ENCODE measurements at regions not wholly inside any gene's neighbourhood (a gene's known extent, or its start where the extent isn't known, plus 50 kb on each side); places are given as distances from the start of the nearest gene placed in this dataset.
"Not testable (repeated sequence)": the region's sequence is repeated elsewhere in the genome, so short reads cannot be mapped to it uniquely, and the experiment has no call there.

DNA sequence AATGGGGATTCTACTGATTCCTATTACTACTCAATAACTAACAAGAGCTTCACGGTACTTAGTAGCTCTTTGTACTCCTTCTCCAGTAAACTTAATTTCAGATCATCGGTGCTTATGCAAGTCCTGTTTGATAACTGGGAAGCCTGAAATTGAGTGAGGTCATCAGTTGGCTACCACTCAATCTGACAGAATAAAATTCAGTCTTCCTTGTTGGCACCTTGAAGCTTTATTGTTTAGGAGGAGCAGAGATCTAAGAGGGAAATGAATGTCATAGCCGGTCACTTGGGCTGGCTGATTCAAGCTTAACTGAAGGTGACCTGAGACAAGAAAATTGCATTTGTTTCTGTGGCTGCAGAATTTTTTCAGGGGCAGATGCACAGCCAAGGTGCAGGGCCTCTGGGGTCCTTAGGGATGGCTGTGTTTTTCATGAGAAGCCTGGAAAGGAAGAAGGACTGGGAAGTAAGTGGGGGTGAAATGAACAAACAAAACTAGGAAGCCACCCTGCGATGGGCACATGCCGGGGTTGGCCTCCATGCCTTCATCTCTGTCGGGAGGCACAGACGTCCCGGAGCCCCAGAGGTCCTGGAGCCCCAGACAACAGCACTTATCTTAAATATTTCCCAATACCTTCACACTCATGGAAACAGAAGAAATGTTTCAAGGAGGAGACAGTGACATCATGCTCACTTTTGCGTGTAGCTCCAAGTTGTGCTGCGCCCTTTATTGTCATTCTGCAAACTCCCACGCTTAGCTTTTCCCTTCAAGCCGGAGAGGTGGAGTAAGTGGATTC is 85.0 kb upstream of the KIF5B start:
- DNase-seq (ENCODE audit: low read depth, low spot score), result no peak
- TF ChIP-seq, protein P1, sequence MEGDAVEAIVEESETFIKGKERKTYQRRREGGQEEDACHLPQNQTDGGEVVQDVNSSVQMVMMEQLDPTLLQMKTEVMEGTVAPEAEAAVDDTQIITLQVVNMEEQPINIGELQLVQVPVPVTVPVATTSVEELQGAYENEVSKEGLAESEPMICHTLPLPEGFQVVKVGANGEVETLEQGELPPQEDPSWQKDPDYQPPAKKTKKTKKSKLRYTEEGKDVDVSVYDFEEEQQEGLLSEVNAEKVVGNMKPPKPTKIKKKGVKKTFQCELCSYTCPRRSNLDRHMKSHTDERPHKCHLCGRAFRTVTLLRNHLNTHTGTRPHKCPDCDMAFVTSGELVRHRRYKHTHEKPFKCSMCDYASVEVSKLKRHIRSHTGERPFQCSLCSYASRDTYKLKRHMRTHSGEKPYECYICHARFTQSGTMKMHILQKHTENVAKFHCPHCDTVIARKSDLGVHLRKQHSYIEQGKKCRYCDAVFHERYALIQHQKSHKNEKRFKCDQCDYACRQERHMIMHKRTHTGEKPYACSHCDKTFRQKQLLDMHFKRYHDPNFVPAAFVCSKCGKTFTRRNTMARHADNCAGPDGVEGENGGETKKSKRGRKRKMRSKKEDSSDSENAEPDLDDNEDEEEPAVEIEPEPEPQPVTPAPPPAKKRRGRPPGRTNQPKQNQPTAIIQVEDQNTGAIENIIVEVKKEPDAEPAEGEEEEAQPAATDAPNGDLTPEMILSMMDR (IDR thresholded peaks at IDR 0.05; ENCODE audit: insufficient read depth, low read length, missing control alignments), result no peak
- ChIA-PET CTCF (interaction anchor here (0.9 to 3.4 kb wide), 3 partner anchors 8 to 128 kb away, joined by 4 to 12 read pairs (median 8); no protein-coding TSS in a partner anchor), POLR2A (no interaction called here)
- no peak overlapping the region for H3K4me3 ChIP-seq (ENCODE audit: low read depth, low read length)

DNA sequence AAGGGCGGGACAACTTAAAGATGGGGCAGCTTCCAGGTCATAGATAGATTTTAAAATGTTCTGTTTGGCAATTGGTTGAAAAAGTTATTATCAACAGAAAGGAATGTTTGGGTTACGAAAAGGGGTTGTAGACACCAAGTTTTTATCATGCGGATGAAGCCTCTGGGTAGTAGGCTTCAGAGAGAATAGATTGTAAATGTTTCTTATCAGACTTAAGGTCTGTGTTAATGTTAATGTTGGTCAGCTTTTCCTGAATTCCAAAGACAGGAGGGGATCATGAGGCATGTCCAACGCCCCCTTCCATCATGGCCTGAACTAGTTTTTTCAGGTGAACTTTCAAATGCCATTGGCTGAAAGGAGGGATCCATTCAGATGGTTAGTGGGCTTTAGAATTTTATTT is 84.2 kb upstream of the KIF5B start:
- DNase-seq (ENCODE audit: low read depth, low spot score), result no peak
- TF ChIP-seq, protein P1 (IDR thresholded peaks at IDR 0.05; ENCODE audit: insufficient read depth, low read length, missing control alignments), result no peak
- CTCF ChIA-PET, result interaction anchor here (1.0 to 3.4 kb wide), 4 partner anchors 9 to 70 kb away, joined by 3 to 12 read pairs (median 6); no protein-coding TSS in a partner anchor
- no peak overlapping the region for H3K4me3 ChIP-seq (ENCODE audit: low read depth, low read length)
- POLR2A ChIA-PET, result no interaction called here

DNA sequence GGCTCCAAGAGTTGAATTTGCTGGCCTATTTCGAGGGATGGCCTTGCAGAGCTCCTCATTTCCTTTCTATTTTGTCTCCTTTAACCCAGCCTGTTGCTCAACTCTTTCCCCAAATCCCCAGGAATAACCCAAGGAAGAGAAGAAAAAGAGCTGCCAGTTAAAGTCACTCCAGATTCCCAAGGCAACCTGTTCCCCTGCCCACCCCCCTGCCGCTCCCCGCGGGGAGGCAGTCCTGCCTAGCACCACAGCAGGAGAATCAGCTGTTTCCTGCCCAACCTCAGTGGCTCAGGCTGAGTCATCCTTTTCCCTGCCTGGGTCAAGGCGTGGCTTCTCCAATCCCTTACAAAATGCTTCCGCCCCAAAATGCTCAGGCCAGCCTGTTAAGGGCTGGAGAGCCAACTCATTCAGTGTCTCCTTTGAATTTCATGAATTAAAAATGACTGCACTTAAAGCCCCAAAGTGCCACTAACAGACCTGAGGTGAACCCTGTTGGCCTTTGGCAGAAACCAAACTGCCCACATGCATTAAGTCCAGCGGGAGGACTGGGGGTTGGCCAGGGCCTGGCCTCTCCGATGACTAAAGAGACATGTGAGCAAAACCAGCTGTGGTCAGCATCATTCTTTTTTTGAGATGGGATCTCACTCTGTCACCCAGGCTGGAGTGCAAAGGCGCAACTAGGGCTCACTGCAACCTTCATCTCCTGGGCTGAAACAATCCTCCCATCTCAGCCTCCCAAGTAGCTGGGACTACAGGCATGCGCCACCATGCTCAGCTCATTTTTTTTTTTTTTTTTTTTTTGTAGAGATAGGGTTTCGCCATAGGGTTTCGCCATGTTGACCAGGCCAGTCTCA is 83.2 kb upstream of the KIF5B start:
- no peak overlapping the region for H3K4me3 ChIP-seq (ENCODE audit: low read depth, low read length)
- ChIA-PET POLR2A (interaction anchor here (0.6 to 0.8 kb wide), 5 partner anchors 12 to 83 kb away, joined by 3 to 5 read pairs (median 4); no protein-coding TSS in a partner anchor), CTCF (interaction anchor here (0.8 to 3.4 kb wide), 7 partner anchors 10 to 207 kb away, joined by 3 to 12 read pairs (median 3); no protein-coding TSS in a partner anchor)
- peak; percentile 61 for DNase-seq (ENCODE audit: low read depth, low spot score)
- TF ChIP-seq, protein P1 (IDR thresholded peaks at IDR 0.05; ENCODE audit: insufficient read depth, low read length, missing control alignments), result peak; percentile 14

DNA sequence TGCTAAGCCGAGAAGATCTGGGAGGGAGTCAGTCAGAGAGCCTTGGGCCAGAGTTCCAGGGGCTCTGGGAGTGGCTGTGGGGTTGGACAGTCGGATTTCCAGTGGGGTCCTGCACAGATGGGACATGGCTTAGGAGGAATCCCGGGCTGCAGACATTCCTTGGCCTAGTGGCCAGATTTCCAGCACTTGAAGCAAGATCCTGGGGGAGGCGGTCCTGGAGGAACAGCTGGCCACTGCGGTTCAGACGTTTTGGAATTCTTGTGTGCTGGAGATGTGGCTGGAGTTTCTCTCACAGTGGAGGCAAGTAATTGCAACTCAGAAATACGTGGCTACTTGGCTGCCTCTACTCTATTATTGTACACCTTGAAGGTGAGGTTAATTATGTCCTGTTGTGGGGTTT is 80.7 kb upstream of the KIF5B start:
- POLR2A ChIA-PET; DNase-seq (ENCODE audit: low read depth, low spot score); H3K4me3 ChIP-seq (ENCODE audit: low read depth, low read length): not testable (repeated sequence)
- CTCF ChIA-PET, result interaction anchor here (1.2 kb wide), 1 partner anchor 10 kb away, joined by 3 read pairs; no protein-coding TSS in a partner anchor

DNA sequence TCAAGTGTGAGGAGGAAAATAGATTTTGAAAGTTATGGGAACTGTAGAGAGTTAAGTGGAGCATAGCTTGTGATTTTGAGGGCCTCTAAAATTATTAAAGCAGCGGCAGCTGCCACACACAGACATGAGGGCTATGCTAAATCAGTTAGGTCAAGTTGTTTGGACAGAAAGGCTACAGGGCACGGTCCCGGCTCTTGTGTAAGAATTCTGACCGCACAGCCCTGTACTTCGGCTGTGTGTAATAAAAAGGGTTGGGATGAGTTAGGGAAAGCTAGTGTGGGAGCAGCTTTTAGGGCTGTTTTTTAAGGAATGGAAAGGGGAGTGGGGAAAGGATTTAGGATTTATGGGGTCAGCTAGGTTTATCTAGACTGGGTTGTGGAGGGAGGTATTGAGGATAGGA is 79.6 kb upstream of the KIF5B start:
- CTCF ChIA-PET; POLR2A ChIA-PET; DNase-seq (ENCODE audit: low read depth, low spot score); H3K4me3 ChIP-seq (ENCODE audit: low read depth, low read length): not testable (repeated sequence)

DNA sequence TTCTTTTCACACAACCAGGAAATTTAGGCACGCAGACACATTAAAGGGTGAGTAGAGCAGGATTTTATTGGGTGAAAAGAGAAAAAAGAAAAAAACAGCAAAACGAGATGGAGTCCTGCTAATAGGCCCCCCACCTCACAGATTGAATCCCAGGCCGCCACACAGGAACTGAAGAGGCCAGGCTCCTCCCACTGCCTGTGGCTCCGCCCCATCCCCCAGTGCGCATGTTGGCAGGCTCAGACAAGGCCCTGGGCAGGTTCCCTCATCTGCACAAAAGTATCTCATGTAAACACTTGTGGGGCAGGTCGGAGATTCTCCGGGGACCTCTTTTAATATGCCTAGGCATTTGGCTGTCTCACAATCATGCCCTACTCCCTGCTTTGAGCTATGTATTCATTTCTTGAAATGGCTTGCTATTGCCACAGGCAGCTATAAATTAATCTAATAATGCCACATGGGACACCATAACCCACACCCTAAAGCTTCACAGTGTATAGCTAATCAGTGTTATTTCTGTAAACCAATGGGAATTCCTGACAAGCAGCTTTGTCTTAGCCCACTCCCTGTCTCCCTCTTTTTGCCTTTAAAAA is 76.2 kb upstream of the KIF5B start:
- DNase-seq (ENCODE audit: low read depth, low spot score), result no peak
- H3K4me3 ChIP-seq (ENCODE audit: low read depth, low read length), result no peak overlapping the region
- TF ChIP-seq, protein P1 (IDR thresholded peaks at IDR 0.05; ENCODE audit: insufficient read depth, low read length, missing control alignments), result no peak
- ChIA-PET CTCF (interaction anchor here (1.0 kb wide), 1 partner anchor 17 kb away, joined by 3 read pairs; no protein-coding TSS in a partner anchor), POLR2A (no interaction called here)

DNA sequence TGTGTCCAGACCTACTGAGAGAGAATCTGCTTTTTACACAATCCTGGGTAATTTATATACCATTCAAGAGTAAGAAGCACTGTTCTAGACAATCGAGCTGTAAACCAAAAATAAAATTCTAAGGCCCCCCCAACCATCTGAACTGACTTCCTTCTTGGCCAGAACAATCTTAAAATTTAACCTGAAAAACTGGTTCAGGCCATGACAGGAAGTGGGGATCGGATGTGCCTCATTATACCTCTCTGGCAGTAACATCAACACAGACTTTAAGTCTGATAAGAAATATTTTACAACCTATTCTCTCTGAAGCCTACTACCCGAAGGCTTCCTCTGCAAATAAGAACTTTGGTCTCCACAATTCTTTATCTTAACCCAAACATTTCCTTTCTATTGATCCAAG is 75.2 kb upstream of the KIF5B start:
- CTCF ChIA-PET, result no interaction called here
- POLR2A ChIA-PET, result no interaction called here
- TF ChIP-seq, protein P1 (IDR thresholded peaks at IDR 0.05; ENCODE audit: insufficient read depth, low read length, missing control alignments), result no peak

More for the DNA sequence above, 75.2 kb upstream of the KIF5B start:
- H3K4me3 ChIP-seq (ENCODE audit: low read depth, low read length), result no peak overlapping the region
- no peak for DNase-seq (ENCODE audit: low read depth, low spot score)

All from AG04449 (cell line).